GM11168 (cell line): ENCODE measurements at regions not wholly inside any gene's neighbourhood (a gene's known extent, or its start where the extent isn't known, plus 50 kb on each side); places are given as distances from the start of the nearest gene placed in this dataset.

Experiments
- in situ Hi-C: fragments of 300-500 bp; cut with MboI; formaldehyde crosslinking; loops from one replicate; pipeline ENCODE4 v1.12.0; 2022; ENCODE audit warnings: low sequenced_read_pairs; ENCODE audit not compliant: unreplicated experiment

- in situ Hi-C loops: loop anchor here (25.0 kb wide), 2 partner anchors 198 to 323 kb away; no protein-coding TSS in a partner anchor
Observed at GRCh38 chr2:181764095-181764963, 84.0 kb upstream of the NEUROD1 start.

- in situ Hi-C loops: loop anchor here (25.0 kb wide), 2 partner anchors 196 to 321 kb away; no protein-coding TSS in a partner anchor
Observed at GRCh38 chr2:181766129-181766528, 85.8 kb upstream of the NEUROD1 start.

- in situ Hi-C loops: loop anchor here (25.0 kb wide), 2 partner anchors 192 to 317 kb away; no protein-coding TSS in a partner anchor
Observed at GRCh38 chr2:181770150-181770549, 89.8 kb upstream of the NEUROD1 start.

GRCh38 chr2:181771356-181771755 lies 91.0 kb upstream of the NEUROD1 start:
- in situ Hi-C loops: loop anchor here (25.0 kb wide), 2 partner anchors 191 to 316 kb away; no protein-coding TSS in a partner anchor

GRCh38 chr2:181772334-181772733 lies 92.0 kb upstream of the NEUROD1 start:
- in situ Hi-C loops: loop anchor here (25.0 kb wide), 2 partner anchors 190 to 315 kb away; no protein-coding TSS in a partner anchor

- in situ Hi-C loops: loop anchor here (25.0 kb wide), 2 partner anchors 190 to 315 kb away; no protein-coding TSS in a partner anchor
Observed at GRCh38 chr2:181772777-181773176, 92.5 kb upstream of the NEUROD1 start.

GRCh38 chr2:181774685-181775084 lies 94.4 kb upstream of the NEUROD1 start:
- in situ Hi-C loops: loop anchor here (25.0 kb wide), 2 partner anchors 188 to 313 kb away; no protein-coding TSS in a partner anchor

GRCh38 chr2:181776336-181776735 lies 96.0 kb upstream of the NEUROD1 start:
- in situ Hi-C loops: no loop called here

GRCh38 chr2:181777734-181778133 lies 97.4 kb upstream of the NEUROD1 start:
- in situ Hi-C loops: no loop called here

- in situ Hi-C loops: no loop called here
Observed at GRCh38 chr2:181778621-181779201, 98.4 kb upstream of the NEUROD1 start.

- in situ Hi-C loops: no loop called here
Observed at GRCh38 chr2:181779288-181780021, 99.1 kb upstream of the NEUROD1 start.

GRCh38 chr2:181780047-181780651 lies 99.8 kb upstream of the NEUROD1 start:
- in situ Hi-C loops: no loop called here

- in situ Hi-C loops: no loop called here
Observed at GRCh38 chr2:181780657-181781056, 100.3 kb upstream of the NEUROD1 start.

GRCh38 chr2:181781078-181781786 lies 100.9 kb upstream of the NEUROD1 start:
- in situ Hi-C loops: no loop called here

- in situ Hi-C loops: no loop called here
Observed at GRCh38 chr2:181782660-181783059, 102.3 kb upstream of the NEUROD1 start.

- in situ Hi-C loops: no loop called here
Observed at GRCh38 chr2:181784556-181784955, 104.2 kb upstream of the NEUROD1 start.

GRCh38 chr2:181785691-181786344 lies 105.5 kb upstream of the NEUROD1 start:
- in situ Hi-C loops: no loop called here

- in situ Hi-C loops: no loop called here
Observed at GRCh38 chr2:181786371-181787228, 104.9 kb upstream of the ITPRID2 start.
